ENCODE measurements at regions not wholly inside any gene's neighbourhood (a gene's known extent, or its start where the extent isn't known, plus 50 kb on each side); places are given as distances from the start of the nearest gene placed in this dataset.

GRCh38 chr3:5653426-5654143 is 466.1 kb downstream of the EDEM1 start:
- TF ChIP-seq EZH2 (IDR thresholded peaks at IDR 0.05; ENCODE audit: borderline replicate concordance, low read depth, low read length, severe bottlenecking) (no peak), CTCF (IDR thresholded peaks at IDR 0.05; ENCODE audit: borderline replicate concordance, extremely low read depth, low read length, poor library complexity, severe bottlenecking) (no peak)

Data from DND-41 (cell line).